BLaER1 (cell line): ENCODE measurements at regions not wholly inside any gene's neighbourhood (a gene's known extent, or its start where the extent isn't known, plus 50 kb on each side); places are given as distances from the start of the nearest gene placed in this dataset.

ENCODE experiments used
- H3K27ac ChIP-seq: shearing (Covaris generic); formaldehyde crosslinking; 2 replicates; pipeline ENCODE4 v1.8.1; 2022
- H3K27me3 ChIP-seq: shearing (Covaris generic); formaldehyde crosslinking; 2 replicates; pipeline ENCODE4 v1.8.1; 2022
- H3K36me3 ChIP-seq: shearing (Covaris generic); formaldehyde crosslinking; 2 replicates; pipeline ENCODE4 v1.8.1; 2022
- H3K4me1 ChIP-seq: shearing (Covaris generic); formaldehyde crosslinking; 2 replicates; pipeline ENCODE4 v1.8.1; 2022
- H3K4me2 ChIP-seq: shearing (Covaris generic); formaldehyde crosslinking; 2 replicates; pipeline ENCODE4 v1.8.1; 2022
- H3K4me3 ChIP-seq: shearing (Covaris generic); formaldehyde crosslinking; 2 replicates; pipeline ENCODE4 v1.8.1; 2022
- H3K9ac ChIP-seq: shearing (Covaris generic); formaldehyde crosslinking; 2 replicates; pipeline ENCODE4 v1.8.1; 2022
- H3K9me3 ChIP-seq: shearing (Covaris generic); formaldehyde crosslinking; 2 replicates; pipeline ENCODE4 v1.8.1; 2022
- H4K20me1 ChIP-seq: shearing (Covaris generic); formaldehyde crosslinking; 2 replicates; pipeline ENCODE4 v1.8.1; 2022
- Cebpa-rat ChIP-seq: shearing (Covaris generic); IDR thresholded peaks from 2 replicates; pipeline ENCODE4 v1.8.1; 2022

DNA sequence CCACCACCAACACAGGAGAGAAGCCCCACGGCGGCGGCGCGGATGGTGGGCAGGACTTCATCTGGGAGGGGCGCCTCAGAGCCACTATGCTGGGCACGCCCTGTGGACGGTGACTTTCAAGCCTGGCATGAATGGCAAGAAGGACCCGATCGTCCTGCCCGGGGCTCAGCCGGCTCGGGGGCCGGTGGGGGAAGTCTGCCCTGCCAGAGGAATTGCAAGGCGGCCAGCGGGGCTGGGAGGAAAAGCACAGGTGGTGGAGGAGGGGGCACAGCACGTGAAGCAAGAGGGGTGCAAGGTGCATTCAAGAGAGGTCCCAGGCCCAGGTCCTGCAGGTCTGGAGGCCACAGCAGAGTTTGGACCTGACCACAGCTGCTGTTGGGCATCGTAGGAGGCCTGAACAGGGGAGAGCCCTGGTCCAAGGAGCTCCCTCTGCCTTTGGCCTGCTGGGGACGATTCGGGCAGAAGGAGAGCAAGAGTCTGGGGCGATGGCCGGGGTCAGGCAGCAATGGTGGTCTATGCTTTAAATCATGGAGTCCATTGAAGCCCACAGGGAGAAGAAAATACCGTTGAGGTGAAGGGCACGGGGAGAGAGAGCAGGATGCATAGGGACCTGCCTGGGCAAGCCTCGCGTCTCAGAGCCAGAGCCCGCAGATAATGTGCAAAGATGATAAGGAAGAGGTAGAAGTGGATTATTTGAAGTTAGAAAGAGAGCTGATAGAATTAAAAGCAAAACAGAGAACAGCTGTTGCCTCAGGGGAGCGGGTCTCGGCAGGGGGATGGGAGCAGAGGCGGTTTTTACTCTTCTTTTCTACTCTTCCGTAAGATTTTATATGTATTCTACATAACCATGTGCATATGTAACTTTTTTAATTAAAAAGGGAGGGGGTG is 82.6 kb upstream of the SHISAL1 start:
- Histone ChIP-seq H4K20me1 (no peaks in the 10 kb centered on the region), H3K9me3 (no peaks in the 10 kb centered on the region), H3K27ac (0 out of 2 replicates have a peak overlapping the region, but pooled peaks have one; percentile 5), H3K4me1 (peaks cover 54% of the 10 kb centered on the region), H3K27me3 (0 out of 2 replicates have a peak, but pooled peaks cover 2% of the 10 kb centered on the region), H3K4me3 (no peak overlapping the region), H3K4me2 (peak overlapping the region; percentile 64), H3K36me3 (no peaks in the 10 kb centered on the region), H3K9ac (no peak overlapping the region)
- no peak for TF ChIP-seq Cebpa-rat

DNA sequence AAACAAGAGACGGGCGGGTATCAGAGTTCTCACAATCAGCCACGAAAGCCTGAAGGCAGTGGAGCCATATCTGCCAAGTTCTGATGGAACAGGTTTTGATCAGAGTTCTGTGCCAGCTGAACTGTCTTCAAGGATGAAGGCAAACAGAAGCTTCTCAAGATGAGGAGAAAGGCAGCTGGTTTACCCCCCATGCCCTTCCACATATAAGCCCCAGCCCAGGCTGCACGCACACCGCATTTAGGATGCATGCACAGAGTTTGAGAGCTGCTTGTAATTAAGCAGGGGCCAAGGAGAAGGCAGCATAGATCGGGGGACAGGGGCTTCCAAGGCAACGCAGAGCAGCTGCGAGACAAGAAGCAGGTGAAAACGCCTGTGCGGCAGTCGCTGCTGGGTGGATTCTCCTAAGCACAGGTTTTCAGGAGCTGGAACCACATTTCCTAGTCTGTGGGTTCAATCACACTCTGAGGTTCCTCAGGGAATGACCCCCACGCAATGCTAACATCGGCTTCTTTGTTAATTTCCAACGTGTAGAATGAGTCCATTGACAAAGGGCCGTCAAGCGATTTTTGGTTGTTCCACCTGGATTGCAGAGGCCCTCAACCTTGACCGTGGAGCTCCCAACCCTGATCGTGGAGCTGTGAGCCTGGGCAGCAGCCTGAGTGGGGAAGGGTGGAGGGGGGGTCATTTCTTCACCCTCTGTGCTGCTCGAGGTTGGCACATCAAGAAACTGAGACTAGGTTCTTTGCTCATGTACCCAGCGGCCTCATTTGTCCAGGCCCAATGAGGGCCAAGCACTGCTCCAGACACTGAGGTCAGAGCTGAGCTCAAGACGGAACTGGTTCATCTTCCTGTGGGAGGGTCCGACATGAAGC is 81.7 kb upstream of the SHISAL1 start:
- peaks cover 54% of the 10 kb centered on the region for H3K4me1 ChIP-seq

DNA sequence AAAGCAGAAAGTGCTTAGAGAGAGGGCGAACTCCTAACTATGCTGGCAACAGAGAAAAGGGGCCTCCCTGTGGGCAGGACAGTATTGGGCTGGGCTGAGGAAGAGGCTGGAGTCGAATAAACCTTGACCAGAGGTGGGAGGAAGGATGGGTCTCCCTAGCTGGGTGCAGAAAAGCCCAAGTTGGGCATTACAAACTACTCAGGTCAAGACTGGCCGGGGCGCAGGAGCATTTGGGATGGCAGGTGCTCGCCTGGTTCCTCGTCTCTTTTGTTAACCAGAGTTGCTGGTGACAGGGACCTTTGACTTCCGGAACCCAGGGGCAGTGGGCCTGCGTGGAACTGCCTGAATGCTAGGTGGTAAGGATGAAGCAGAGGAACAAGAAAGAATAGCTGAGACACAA is 80.3 kb upstream of the SHISAL1 start:
- Histone ChIP-seq H3K9ac (no peak overlapping the region), H3K9me3 (no peaks in the 10 kb centered on the region), H3K27ac (no peak overlapping the region), H3K4me3 (no peak overlapping the region), H4K20me1 (no peaks in the 10 kb centered on the region), H3K36me3 (no peaks in the 10 kb centered on the region), H3K4me1 (peaks cover 47% of the 10 kb centered on the region), H3K27me3 (0 out of 2 replicates have a peak, but pooled peaks cover 2% of the 10 kb centered on the region), H3K4me2 (no peak overlapping the region)
- TF ChIP-seq Cebpa-rat, result no peak

More for the DNA sequence above, 81.7 kb upstream of the SHISAL1 start:
- Histone ChIP-seq H3K36me3 (no peaks in the 10 kb centered on the region), H3K9me3 (no peaks in the 10 kb centered on the region), H3K4me2 (peak overlapping the region; percentile 64; the same call in 1 of the 2 replicates), H3K4me3 (no peak overlapping the region), H3K27ac (no peak overlapping the region), H4K20me1 (no peaks in the 10 kb centered on the region), H3K27me3 (0 out of 2 replicates have a peak, but pooled peaks cover 2% of the 10 kb centered on the region), H3K9ac (no peak overlapping the region)
- no peak for TF ChIP-seq Cebpa-rat

DNA sequence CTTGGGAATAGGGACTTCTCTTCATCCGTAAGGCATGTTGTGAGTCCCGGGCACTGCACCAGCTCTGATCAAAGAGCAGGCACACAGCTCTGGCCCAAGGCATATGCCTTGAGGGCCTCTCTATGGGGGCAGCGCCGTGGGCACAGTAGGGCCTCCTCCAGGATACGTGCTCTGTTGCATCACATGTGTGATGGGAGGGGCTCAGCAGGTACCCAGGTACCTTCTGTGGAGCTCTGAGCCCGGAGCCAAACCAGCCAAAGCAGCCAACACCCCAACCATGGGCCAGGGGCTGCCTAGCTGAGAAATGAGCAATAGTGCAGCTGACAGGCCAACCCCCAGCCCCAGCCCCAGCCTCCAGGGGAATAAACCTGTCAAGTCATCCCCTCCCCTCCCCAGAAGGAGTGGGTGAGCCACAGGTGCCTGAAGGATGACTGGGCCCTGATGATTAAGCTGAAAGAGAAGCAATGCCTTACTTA is 79.7 kb upstream of the SHISAL1 start:
- no peaks in the 10 kb centered on the region for H3K9me3 ChIP-seq
- peaks cover 45% of the 10 kb centered on the region for H3K4me1 ChIP-seq
- no peak for TF ChIP-seq Cebpa-rat
- H3K4me3 ChIP-seq, result no peak overlapping the region
- H3K36me3 ChIP-seq, result no peaks in the 10 kb centered on the region
- H3K27ac ChIP-seq, result no peak overlapping the region
- H4K20me1 ChIP-seq, result no peaks in the 10 kb centered on the region
- no peak overlapping the region for H3K4me2 ChIP-seq
- no peak overlapping the region for H3K9ac ChIP-seq
- H3K27me3 ChIP-seq, result 0 out of 2 replicates have a peak, but pooled peaks cover 2% of the 10 kb centered on the region

DNA sequence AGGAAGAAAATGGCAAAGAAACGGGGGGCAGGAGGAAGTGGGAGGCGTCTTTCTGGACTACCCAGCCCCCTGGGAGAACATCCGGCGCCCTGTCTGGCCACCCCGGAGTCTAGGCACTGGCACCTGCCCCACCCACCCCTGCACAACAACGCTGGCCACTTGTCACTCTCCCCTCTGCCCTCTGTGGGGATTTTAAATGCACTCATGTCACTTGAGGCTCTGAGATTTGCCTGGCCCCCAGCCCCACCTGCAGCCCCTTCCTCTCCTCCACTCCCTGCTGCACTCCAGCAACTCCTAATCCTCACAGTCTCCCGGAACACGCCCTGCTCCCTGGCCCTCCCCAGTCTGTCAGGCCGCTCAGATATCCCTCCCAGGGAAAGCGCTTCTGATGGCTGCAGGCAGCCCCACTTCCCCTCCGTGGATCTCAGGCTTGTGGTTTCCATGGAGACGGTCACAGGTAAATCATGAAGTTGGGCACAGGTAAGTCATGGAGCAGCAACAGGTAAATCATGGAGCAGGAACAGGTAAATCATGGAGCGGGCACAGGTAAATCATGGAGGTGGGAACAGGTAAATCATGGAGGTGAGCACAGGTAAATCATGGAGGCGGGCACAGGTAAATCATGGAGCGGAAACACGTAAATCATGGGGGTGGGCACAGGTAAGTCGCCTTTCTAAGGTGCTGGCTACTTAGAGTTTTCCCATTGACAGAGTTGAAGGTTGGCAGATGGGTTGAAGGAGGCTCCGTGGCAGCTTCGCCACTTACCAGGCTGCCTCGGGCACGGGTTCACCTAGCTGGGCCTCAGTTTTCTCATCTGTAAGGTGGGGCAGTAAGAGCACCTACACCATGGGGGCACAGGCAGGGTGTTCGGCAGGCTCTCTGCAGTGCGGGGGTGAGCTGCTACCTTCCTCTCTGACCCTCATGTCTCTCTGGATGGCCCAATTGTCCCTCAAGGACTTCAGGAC is 79.0 kb upstream of the SHISAL1 start:
- Histone ChIP-seq H3K4me3 (no peak overlapping the region), H3K36me3 (no peaks in the 10 kb centered on the region), H3K4me2 (peak overlapping the region; percentile 56), H3K27ac (no peak overlapping the region), H3K27me3 (0 out of 2 replicates have a peak, but pooled peaks cover 2% of the 10 kb centered on the region), H3K9ac (no peak overlapping the region), H4K20me1 (no peaks in the 10 kb centered on the region), H3K9me3 (no peaks in the 10 kb centered on the region), H3K4me1 (peaks cover 38% of the 10 kb centered on the region)
- TF ChIP-seq Cebpa-rat, result no peak

DNA sequence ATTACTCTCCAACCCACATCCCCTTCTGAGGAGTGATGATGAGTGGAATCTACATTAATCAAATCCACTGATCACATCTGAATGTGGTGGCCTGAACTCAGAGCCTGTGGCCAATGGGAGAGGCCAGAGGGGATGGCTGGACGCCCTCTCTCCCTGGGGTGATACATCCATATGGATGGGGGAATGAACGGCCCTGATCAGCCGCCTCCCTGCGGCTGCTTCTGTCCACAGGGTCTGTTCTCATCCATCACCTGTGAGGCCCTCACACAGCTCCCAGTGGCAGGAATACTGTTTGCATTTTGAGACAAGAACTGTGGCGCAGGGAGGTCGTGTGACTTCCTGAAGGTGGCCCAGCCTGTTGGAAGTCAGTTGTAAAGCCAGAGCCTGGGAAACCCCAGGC is 78.3 kb upstream of the SHISAL1 start:
- Histone ChIP-seq H3K27me3 (0 out of 2 replicates have a peak, but pooled peaks cover 2% of the 10 kb centered on the region), H3K27ac (no peak overlapping the region), H3K36me3 (no peaks in the 10 kb centered on the region), H3K4me3 (no peak overlapping the region), H3K9ac (no peak overlapping the region), H3K9me3 (no peaks in the 10 kb centered on the region), H4K20me1 (no peaks in the 10 kb centered on the region), H3K4me2 (peak overlapping the region; percentile 56), H3K4me1 (peaks cover 30% of the 10 kb centered on the region)
- no peak for TF ChIP-seq Cebpa-rat

DNA sequence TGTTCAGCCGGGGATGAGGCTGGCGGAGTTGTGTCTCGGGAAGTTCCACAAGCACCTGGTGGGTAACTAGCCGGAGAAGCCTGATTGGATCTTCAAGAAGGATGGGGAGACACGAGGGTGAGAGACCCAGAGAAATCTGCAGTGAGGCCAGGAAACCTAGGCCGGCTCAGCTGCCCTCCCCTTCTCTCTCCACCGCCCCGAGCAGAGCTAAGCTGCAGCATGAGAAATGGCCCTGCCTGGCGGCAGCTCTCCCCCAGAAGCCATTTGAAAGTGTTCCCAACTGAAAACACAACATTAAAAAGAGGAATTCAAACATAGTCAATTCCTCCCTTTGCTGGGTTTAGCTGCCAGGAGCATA is 77.8 kb upstream of the SHISAL1 start:
- H3K27me3 ChIP-seq, result 0 out of 2 replicates have a peak, but pooled peaks cover 2% of the 10 kb centered on the region
- no peaks in the 10 kb centered on the region for H3K36me3 ChIP-seq
- peaks cover 26% of the 10 kb centered on the region for H3K4me1 ChIP-seq
- H3K27ac ChIP-seq, result no peak overlapping the region
- H3K4me3 ChIP-seq, result no peak overlapping the region
- no peaks in the 10 kb centered on the region for H3K9me3 ChIP-seq
- no peaks in the 10 kb centered on the region for H4K20me1 ChIP-seq
- no peak for TF ChIP-seq Cebpa-rat
- no peak overlapping the region for H3K9ac ChIP-seq
- H3K4me2 ChIP-seq, result 0 out of 2 replicates have a peak overlapping the region, but pooled peaks have one; percentile 56

DNA sequence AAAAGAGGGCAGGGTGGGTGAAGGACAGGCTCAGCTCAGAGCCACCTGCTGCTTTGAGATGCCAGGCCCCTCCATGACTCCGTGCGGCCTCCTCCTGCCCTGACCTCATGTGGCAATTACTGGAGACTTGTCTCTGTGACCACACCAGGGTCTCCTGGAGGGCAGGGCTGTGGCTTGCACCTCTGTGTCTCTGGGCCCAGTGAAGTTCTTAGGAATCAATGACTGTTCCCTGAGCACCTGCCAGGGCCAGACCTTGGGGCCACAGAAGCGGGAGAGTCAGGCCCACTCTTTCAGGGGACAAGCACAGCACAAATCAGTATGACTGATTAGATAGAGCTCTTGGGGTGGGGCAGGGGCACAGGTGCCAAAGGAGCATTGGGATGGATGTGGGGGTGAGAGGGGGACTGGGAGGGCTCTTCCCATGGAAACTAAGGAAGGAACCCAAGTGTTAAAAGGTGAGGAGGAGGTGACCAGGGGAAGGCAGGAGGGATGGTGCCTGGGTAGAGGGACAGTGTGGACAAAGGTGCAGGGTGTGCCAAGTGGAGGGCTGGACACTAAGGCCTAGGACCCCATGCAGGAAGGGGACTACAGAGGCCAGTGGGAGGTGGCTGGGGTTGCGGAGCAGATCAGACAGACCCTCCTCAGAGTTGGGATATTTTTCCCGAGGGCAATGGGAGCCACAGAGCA is 77.3 kb upstream of the SHISAL1 start:
- Histone ChIP-seq H3K4me3 (no peak overlapping the region), H3K9ac (no peak overlapping the region), H3K27ac (no peak overlapping the region), H3K27me3 (0 out of 2 replicates have a peak, but pooled peaks cover 2% of the 10 kb centered on the region), H3K9me3 (no peaks in the 10 kb centered on the region), H3K36me3 (no peaks in the 10 kb centered on the region), H4K20me1 (no peaks in the 10 kb centered on the region), H3K4me1 (peaks cover 21% of the 10 kb centered on the region), H3K4me2 (no peak overlapping the region)
- no peak for TF ChIP-seq Cebpa-rat
